Urothelium cell line (cell line): ENCODE measurements at regions not wholly inside any gene's neighbourhood (a gene's known extent, or its start where the extent isn't known, plus 50 kb on each side); places are given as distances from the start of the nearest gene placed in this dataset.
A peak's percentile ranks its signal among the peaks of the same experiment; 100 is the strongest.

Source experiments
- DNase-seq: peaks from one replicate; pipeline ENCODE4 v3.0.0; 2011; ENCODE audit warnings: low spot score, mixed read lengths
- FAIRE-seq: peaks from 2 replicates; lab custom pipeline; 2011; peaks lifted over from hg19 to GRCh38; lab: Jason Lieb, UNC

DNA sequence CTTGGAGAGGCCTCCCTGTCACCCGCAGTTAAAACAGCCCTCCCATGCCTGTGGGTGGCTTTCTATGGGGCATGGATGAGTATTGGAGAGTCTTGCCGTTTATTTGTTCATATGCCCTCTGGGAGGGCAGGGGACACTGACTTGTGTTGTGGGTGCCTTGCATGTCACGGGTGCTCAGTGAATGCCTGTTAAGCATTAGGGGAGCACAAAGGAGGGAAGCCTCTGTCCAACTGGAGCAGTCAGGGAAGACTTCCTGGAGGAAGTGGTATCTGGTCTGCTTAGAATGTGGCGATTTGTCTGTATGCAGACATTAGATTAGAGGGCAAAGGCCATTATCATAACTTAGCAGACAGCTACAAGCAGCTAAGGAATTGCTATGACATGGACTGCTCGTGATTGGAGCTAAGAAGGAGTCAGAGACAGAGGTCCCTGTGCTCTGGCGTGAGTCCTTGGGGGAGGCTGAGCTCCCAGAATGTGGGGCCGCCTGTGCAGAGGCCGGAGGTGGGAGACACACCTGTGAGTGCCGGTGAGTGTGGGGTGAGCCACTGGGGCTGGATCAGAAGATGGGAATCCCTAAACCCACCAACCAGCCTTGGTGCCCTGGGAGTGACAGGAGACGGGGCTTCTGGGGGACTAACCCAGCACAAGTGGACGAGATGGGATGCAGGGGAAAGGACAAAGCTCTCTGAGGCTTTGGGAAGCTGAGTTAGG is 286.1 kb downstream of the SEC14L1 start:
- DNase-seq (no peak), FAIRE-seq (peak; percentile 42)

DNA sequence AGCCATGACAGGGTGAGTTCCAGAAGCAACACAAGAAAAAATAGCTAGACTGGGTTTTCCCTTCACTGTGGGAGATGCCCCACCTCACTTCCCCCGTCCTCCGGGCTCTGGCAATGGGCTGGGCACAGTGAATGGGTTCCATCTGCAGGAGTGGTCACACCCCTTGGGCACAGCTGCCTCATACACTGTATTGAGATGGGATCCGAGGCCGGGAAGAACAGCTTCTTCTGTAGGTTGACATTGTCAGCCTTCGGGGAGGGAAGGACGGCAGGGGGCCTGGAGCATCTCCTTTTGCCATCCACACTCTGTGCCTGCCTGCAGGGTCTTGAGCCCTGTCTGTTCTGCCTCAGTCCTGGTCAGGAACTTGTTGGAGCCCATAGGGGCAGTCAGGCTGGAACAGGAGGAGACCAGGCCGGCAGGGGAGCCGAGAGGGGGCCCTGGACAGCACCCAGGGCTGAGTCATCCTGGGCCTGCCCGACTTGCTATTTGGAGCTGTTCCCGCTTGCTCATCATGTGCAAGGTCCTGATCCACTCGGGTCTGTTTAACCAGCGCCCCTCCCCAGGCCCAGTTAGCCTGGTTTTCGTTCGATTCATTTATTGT is 286.7 kb downstream of the SEC14L1 start:
- DNase-seq: peak; percentile 78
- peak; percentile 78 for FAIRE-seq

DNA sequence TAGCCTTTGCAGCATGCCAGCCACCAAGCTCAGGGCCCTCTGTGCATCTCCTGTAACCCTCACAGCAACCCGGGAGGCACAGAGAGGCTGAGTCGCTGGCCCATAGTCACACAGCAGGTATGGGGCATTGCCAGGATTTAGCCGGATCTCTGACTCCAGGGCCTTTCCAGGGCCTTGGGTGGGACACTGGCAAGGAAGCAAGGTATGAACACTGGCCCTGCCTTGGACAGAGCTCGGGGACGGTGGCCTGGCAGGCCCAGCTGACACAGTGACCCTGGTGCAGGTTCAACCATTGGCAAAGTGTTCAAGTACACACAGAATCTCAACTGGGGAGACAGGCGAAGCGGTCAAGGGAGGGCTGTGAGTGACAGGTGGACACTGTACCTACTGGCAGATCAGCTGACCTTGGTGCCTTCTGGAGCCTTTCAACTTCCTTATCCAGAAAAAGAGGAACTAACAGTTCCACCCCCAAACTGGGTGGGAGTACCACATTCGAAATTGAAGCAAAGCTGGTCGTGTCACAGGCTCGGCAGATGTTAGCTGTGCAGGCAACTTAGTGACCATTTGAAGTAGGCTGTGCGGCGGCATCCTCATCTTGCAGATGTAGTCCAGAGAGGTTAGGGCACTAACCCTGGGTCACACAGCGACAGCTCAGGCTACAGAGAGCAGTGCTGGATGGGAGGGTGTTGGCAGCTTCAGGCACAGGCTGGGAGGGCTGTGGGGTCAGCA is 287.4 kb downstream of the SEC14L1 start:
- DNase-seq: no peak
- peak; percentile 88 for FAIRE-seq

DNA sequence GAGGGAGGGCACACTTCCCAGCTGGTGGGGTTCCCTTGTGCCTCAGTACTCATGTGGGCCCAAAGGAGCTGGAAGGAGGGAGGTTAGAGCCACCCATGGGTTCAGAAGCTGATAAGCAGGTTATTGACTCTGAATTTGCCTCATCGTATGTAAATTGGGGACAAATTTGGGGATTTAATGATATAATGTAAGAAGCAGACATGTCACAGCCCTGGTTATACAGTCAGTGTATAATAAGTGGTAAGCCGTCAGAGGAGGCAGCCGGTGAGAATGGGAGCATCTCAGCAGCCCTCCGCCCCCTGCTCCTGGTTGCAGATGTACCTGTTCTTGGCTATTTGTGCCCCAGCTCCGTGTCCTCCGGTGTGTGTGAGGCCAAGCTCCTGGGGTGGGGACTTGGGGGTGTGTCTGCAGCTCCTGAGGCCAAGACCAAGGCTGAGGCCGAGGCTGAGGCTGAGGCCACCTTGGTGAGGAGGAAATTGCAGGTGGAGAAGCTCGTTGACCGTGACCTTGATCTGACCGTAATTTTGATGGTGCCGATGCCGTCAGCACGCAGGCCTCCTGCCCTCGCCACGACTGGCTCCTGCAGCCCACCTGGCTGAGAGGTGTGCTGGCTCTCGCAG is 288.1 kb downstream of the SEC14L1 start:
- FAIRE-seq (peak; percentile 75), DNase-seq (no peak)

DNA sequence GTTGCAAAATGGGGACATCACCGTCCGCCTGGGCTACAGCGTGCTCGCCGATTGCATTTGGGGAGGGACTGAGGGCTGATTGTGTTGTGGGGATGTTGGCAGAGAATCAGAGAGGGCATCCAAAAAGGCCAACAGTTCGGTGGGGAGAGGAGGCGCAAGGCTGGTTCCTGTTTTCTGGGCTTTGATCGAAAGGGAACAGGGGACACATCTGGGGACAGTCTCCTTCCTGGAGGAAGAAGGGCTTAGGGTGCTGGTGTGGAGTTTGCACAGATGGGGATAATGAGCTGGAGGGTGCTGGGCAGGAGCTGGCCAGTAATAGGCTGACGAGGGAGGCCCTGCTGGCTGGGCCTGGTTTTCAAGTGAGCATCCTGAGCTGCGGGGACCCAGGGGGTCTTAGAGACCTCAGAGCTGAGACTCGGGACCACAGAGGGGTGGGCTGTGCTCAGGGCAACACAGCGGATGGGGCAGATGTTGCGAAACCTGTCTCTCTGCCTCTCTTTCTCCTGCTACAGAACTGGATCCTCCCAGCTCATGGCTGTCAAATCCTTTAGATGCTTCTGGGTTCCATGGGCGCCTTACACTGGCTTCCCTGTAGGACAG is 288.7 kb downstream of the SEC14L1 start:
- DNase-seq (no peak), FAIRE-seq (no peak)

DNA sequence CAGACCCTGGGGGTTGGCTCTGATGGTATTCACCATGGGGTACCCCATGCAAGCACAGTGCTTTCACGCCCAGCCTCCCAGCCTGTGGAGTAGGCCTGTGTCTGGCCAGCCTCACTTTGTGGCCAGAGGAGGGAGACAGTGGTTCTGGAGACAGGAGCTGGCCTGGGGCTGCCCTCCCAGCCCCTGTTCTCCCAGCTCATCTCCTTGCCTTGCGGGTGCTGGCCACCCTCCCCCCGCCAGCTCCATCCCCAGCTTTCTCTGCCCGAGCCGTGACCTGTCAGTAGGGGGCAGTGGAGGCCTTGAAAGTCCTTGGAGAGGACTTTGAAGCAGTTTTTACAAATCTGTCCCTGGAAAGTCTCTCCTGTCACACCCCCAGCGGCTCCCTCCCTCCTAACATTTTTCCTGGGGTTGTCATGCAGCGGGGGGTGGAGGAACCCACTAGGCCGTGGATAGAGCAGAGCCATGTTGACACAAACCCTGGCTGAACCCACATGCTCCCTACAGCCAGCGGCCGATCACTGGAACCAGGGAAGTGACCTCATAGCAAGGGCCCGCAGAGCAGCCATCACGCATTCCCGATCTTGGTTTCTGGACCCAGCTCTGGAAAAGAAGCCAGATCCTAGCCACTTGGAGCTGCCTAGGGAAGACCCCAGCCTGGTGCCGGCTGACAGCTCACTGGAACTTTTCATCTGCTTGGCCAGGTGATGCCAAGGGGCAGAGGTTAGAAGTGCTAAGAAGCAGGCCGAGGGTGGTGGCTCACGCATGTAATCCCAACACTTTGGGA is 289.4 kb downstream of the SEC14L1 start:
- DNase-seq (peak; percentile 74), FAIRE-seq (no peak)

DNA sequence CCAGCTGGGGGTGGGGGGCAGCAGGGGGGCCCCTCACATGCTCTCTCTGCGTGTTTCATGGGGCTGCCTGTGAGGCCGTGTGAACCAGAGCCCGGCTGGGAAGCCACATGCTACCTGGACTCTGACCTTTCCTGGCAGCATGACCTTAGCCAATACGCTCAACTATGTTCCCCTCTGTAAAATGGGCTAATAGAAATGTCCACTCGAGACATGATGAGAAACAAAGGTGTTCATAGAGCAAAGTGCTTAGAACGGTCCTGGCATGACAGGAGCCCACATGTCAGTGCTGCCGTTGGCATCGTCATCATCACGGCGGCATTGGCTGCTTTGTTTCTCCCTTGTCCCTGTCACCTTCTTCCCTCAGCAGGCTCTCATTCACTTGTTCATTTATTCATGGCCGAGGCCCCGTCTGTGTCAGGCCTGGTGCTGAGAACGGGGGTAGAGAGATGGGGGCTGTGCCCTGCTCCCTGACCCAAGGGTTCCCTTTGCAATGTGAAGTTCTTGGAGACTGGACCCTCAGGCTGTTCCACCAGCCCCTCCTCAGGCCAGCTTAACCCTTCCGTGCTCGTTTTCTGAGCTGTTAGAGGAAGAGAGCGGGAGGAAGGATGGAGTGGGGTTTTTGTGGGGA is 291.4 kb downstream of the SEC14L1 start:
- no peak for FAIRE-seq
- no peak for DNase-seq

DNA sequence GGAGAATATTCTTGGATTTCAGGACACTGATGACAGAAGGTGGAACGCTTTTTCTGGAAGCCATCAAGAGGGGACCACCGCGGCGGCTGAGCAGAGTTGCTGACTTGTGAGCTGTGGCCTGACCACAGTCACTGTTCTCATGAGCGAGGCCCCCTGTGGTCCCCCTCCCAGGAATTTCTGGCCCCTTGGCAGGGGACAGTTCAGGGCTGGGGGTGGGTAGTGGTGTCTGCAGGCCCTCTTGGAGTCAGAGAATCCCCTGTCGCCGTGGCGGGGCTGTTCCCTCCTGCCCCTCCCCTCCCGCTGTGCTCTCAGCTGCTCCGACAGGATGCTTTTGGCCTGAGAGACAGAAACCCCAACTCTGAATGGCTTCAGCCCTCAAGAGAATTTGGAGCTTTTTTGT is 292.0 kb downstream of the SEC14L1 start:
- DNase-seq (no peak), FAIRE-seq (no peak)

DNA sequence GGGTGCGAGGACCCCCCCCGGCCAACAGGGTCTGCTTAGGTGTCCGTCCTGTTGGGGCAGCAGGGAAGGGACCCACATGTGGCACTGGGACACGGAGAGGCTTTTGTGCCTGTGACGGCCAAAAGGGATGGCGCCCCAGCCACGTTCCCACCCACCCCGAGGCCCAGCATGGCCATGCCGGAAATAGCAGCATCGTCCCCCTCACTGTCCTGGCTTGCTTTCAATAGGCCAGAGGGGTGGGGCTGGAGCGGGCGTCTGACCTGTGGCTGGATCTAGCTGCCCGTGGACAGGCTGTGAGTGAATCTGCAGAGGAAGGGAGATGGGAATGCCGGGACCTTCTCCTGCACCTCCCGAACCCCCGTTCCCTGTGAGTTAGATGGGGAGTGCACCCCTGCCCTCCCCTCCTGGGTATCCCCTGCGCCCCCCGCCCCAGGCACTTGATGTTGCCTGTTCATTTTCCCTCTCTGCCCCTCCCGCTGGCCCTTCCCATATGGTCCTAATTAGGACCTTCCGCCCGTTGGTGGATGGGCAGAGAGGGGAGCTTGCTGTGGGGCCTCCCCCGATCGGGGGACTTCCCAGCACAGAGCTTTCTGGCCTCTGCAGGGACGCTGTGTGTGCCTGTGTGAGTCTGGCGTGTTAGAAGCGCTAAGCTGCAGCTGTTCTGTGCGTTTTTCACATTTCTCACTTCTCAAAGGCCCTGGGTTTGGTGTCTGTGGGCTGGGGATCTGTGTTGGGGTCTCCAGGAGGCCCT is 292.8 kb downstream of the SEC14L1 start:
- DNase-seq: no peak
- FAIRE-seq: no peak

DNA sequence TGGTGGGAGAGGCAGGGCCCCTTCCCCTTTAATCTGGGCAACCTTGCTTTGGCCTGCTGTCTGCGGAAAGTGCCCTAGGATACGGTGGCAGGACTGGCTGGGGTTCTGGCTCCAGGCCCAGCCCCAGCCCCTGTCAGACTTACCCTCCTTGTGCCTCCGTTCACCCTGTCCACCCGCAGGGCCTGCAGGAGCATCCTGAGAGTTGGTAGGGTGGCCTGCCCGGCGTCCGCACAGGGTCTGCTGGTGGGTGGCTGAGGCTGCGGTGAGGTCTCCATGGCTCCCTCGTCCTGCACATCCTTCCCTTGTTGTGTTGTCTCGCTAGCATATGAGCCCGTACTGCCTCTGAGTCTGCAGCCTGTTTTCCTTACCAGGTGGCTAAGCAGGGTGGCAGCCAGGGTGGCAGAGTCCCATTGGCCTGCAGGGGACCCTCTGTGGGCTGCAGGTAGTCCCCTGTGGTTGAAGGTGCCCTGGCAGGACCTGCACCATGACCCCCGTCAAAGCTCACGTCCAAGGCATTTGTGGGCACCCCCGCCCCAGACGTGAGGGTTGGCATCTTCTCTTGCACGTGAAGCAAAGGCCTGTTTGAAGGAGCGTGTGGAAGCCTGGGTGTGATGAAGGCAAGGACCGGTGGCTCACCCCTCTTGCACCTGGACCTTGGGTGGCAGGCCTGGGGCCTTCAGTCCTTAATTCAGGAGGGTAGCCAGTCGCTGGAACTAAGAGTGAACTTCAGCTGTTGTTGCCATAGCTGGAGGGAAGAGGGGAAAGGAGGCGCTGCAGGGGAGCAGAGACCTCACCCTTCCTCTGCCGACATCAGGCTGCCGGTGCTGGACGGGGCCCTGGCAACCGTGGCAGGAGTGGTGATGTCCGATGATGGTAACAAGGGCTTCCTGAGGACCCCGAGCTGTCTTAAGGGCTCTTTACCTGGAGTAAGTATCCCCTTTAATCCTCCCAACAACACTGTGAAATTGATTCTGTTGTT is 293.7 kb downstream of the SEC14L1 start:
- DNase-seq: no peak
- no peak for FAIRE-seq

DNA sequence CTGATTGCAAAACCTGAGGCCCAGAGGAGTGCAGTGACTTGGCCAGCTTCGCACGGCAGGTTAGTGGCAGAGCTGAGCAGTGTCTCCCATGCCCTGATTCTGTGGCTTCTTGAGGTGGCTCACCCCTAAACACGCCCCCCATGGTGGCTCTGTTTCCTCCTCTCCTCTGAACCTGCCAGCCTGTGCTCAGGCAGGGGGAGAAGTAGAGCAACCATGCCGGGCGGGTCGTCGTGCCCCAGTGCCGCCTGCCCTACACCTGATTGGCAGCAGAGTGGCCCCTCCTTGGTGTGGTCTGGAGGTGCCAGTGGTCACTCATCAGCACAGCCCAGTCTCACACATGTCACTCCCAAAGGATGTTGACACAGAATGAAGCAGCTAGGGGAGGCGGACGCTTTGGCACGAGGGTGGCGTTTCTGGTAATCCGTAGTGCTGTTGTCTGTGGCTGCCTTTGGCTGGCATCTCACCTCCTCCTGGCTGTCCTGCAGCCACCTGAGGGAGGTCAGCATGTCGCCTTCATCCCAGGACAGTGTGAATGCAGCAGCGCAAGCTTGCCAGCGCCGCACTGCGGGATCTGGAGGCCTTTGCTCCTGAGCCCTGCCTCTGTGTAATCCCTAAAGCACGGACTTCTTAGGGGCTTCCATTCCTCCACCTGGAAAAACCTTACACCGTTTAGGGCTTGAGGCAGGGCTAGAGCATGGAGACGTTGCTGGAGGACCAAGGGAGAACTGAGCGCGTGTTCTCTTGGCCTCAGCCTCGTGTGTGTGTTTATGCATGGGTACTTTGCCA is 294.7 kb downstream of the SEC14L1 start:
- FAIRE-seq: peak; percentile 37
- no peak for DNase-seq

DNA sequence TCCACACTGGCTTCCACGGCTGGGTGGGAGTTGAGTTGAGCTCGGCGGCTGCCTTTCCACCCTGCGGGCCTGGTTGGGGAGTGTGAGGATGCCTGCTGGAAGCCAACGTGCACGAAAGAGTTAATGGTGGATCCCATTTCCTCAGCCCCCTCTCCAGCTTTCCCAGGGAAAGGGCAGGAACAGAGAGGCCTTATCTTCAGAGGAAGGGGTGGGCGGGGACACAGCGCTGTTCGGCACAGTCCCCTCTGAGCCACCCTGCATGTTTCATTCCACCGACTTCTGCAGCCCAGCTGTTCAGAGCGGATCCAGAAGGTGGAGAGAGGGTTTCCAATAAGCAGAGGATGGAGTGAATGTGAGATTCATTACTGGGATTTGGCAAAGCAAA is 295.3 kb downstream of the SEC14L1 start:
- FAIRE-seq (no peak), DNase-seq (no peak)

DNA sequence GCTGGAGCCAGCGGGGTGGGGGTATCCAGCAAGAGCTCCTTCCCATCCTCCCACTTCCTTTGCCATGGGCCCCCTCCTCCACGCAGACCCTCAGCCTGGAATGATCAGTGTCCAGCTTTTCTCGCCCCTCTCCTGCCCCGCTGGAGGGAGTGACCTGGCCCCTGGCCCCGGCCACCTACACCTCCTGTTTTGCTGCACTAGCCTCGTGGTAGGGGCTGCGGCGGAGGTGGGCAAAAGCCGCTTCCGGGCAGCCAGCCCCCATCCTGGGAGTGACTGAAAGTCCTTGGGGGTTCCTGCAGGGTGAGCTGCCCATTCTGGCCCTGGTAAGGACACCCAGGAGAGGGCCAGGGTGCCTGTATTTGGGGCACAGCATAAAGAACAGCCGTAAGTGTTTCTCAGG is 295.7 kb downstream of the SEC14L1 start:
- DNase-seq: no peak
- FAIRE-seq: no peak

DNA sequence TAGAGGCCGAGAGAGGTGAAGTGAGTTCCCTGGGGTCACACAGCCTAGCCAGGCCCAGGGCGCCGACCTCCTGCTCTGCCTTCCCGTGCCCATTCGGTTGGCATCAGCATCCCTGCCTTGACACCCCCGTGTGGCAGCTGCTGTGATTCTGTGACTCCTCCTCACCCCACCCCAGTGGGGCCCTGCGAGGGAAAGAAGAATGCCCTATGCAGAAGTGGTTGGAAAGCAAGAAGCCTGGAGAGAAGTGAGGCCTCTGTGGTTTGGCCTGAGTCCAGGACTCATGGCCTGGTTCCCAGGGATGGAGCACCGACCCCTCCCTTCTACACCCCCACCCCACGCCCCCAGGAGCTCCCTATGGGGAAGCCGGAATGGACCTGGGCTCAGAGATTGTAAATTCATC is 296.2 kb downstream of the SEC14L1 start:
- DNase-seq (peak; percentile 51), FAIRE-seq (peak; percentile 73)

DNA sequence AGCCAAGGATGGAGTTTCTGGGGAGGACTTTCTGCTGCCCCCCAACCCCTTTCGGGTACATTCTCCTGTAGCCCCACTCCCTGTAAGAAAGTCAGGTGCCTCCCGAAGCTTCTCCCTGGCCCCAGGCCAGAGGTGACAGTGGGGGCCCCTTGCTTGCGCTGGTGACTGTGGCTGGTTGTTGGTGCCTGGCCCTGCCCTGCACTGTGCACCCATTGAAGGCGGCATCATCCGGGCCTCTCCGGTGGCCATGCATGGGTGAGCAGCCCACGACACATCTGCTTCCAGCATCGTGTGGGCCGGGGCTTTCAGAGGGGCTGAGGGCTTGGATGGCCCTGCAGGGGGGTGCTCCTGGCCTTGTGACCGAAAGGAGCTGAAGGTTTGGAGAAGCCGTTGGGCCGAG is 297.0 kb downstream of the SEC14L1 start:
- no peak for FAIRE-seq
- DNase-seq: no peak

DNA sequence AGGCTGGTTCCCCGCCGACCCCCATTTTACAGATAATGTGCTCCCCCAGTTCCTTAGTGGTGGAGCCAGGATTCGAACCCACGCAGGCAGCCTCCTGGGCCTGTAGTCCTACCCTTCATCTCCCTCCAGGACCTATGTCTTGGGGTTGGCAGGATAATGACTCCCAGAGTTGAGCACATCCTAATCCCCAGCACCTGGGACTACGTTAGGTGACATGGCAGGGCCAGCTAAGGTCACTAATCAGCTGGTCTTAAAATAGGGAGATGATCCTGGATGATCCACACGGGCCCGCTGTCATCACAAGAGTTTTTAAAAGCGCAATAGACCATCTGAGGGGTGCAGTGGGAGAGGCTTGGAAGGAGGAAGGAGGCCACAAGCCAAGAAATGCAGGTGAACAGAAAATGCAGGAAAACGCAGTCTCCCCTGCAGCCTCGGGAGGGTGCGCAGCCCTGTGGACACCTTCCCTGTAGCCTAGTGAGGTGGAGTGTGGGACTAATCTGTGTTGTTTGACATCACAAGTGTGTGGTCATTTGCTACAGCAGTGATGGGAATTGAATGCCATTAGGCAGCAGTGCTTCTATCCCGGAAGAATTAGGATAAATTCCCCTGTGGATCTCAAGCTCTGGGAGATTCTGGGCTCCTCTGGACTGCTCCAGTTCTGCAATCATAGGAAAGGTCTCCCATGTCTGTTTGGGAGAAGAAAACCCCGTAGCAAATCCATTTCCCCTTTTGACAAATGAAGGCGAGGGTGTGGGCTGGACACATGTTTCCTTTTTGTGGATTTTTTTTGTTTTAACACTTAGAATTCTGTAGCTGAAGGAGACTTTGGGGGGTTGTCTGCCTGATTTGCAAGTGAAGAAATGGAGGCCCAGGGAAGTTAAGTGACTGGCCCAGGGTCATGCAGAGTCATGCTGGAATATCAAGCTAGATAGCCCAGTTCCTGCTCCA is 297.7 kb downstream of the SEC14L1 start:
- no peak for DNase-seq
- peak; percentile 58 for FAIRE-seq
